HG03457 (cell line): ENCODE measurements at regions not wholly inside any gene's neighbourhood (a gene's known extent, or its start where the extent isn't known, plus 50 kb on each side); places are given as distances from the start of the nearest gene placed in this dataset.
"Not testable (repeated sequence)": the region's sequence is repeated elsewhere in the genome, so short reads cannot be mapped to it uniquely, and the experiment has no call there.

ENCODE experiments used
- ATAC-seq: cut with Tn5 transposase; IDR thresholded peaks from one replicate; pipeline ENCODE4 v1.9.1; 2021; ENCODE audit warnings: moderate number of reproducible peaks; ENCODE audit not compliant: unreplicated experiment

DNA sequence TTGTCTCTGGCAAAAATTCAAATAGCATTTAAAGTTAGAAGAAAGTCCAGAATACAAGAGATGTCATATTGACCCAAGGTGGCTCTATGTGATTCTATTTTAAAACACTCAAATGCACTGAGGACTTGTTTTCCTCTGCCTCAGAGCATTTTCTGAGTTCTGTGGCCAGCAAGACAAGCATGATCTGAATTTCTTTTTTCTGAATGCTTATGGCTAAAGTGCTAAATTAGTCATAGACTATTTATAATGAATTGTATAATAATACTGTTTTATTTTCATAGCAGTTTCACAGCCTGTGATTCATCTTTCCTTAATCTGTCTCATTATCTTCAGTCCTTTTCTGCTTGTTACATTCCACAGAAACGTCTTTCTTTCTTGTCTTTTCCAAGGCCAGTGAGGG lies 63.9 kb upstream of the SEC22B start:
- not testable (repeated sequence) for ATAC-seq

DNA sequence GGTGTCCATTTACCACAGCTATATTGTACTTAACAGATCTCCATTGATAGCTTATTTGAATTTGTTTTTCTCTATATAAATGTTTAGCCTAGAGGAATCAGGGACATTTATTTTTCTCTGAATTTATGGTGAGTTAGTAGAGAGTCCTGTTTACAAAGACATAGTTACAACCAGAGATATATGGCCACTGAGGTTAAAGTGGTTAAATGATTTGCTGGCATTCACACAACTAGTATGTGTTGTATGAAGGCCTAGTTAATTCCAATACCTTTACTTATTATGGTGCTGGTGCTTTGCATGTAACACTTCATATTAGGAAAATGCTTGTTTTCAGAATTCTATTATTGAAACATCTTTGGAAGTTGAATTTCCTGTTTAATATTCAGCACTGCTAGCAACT lies 63.0 kb upstream of the SEC22B start:
- ATAC-seq, result not testable (repeated sequence)

DNA sequence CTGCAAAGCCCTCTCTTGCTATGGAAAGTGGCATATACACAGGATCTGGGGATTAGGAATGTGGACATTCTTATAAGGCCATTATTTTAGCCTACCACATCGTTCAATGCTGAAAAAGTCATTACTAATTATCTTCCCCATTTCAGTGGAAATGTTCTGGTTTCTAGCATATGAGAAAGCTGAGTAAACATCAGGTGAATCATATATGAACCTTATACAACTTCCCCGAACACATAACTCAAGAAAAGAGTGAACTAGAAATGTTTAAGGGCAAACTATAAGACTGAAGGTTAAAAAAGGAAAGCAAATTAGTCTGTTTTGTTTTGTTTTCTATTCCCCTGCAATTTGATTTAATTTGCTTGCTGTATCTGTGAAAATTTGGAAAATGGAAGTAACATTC lies 62.5 kb upstream of the SEC22B start:
- ATAC-seq, result not testable (repeated sequence)

DNA sequence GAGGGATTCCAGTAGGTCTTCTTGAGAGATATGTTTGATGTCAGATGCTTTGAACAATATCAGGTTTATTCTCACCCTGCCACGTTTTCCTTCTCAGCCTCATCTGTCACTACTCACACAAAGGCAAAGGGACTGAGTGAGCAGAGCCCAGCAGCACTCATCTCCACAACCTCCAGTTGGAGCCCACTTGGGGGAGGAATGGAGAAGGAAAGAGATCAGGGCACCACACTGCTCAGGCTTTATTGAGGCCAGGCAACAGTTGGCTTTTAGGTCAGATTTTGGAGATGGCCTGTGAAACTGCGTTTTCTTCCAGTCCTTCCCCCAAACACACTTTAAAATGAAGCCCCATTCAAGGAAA lies 57.3 kb upstream of the SEC22B start:
- ATAC-seq, result not testable (repeated sequence)

- ATAC-seq, result not testable (repeated sequence)
These were observed 56.7 kb upstream of the SEC22B start for GRCh38 chr1:120232834-120233660.

DNA sequence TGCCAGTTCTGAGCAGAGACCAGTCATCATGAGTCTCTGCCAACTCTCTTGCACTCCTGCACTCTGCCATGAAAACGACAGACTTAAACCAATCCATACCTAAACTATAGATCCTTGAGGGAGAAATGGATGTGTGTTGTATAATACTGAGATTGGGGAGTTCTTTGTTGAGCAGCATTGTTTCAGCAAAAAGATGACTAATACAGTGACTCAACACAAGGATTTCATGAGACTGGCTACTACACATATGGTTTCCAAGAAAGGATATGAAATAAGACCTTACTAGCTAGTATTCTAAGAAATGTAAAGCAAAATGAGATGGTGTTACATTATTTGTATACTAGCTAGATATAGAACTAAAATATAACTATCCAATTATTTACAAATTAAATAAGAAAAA lies 53.5 kb upstream of the SEC22B start:
- not testable (repeated sequence) for ATAC-seq
